Fibroblast of gingiva (primary cell): ENCODE measurements at regions not wholly inside any gene's neighbourhood (a gene's known extent, or its start where the extent isn't known, plus 50 kb on each side); places are given as distances from the start of the nearest gene placed in this dataset.

ENCODE experiments used
- DNase-seq: peaks from one replicate; pipeline ENCODE4 v3.0.0-alpha.2; 2011; ENCODE audit warnings: low read depth

GRCh38 chr22:26847046-26847445 lies 189.7 kb downstream of the MIAT start:
- DNase-seq, result no peak

- DNase-seq, result no peak
These were observed 190.4 kb downstream of the MIAT start for GRCh38 chr22:26847816-26848215.

GRCh38 chr22:26848244-26848920 lies 191.0 kb downstream of the MIAT start:
- DNase-seq, result no peak

GRCh38 chr22:26849575-26849974 lies 192.2 kb downstream of the MIAT start:
- no peak for DNase-seq

- DNase-seq, result no peak
These were observed 193.7 kb downstream of the MIAT start for GRCh38 chr22:26851125-26851524.

GRCh38 chr22:26852176-26852575 lies 194.8 kb downstream of the MIAT start:
- DNase-seq, result no peak

GRCh38 chr22:26853071-26853470 lies 195.7 kb downstream of the MIAT start:
- DNase-seq, result no peak

GRCh38 chr22:26853495-26853894 lies 196.1 kb downstream of the MIAT start:
- no peak for DNase-seq

- DNase-seq, result no peak
These were observed 199.8 kb downstream of the MIAT start for GRCh38 chr22:26857169-26857568.

GRCh38 chr22:26860301-26860700 lies 202.9 kb downstream of the MIAT start:
- no peak for DNase-seq

GRCh38 chr22:26865021-26865420 lies 207.6 kb downstream of the MIAT start:
- DNase-seq, result no peak

- DNase-seq, result no peak
These were observed 226.0 kb downstream of the MIAT start for GRCh38 chr22:26883393-26883792.

GRCh38 chr22:26884921-26885320 lies 227.5 kb downstream of the MIAT start:
- peak; percentile 70 for DNase-seq

- DNase-seq, result no peak
These were observed 228.3 kb downstream of the MIAT start for GRCh38 chr22:26885441-26886261.

GRCh38 chr22:26887456-26887855 lies 230.1 kb downstream of the MIAT start:
- DNase-seq, result peak; percentile 82

- DNase-seq, result no peak
These were observed 230.5 kb downstream of the MIAT start for GRCh38 chr22:26887916-26888315.

- DNase-seq, result peak; percentile 11
These were observed 231.5 kb downstream of the MIAT start for GRCh38 chr22:26888887-26889286.

- peak; percentile 28 for DNase-seq
These were observed 232.4 kb downstream of the MIAT start for GRCh38 chr22:26889802-26890201.

GRCh38 chr22:26890870-26891269 lies 233.5 kb downstream of the MIAT start:
- DNase-seq, result no peak

GRCh38 chr22:26891429-26891828 lies 234.0 kb downstream of the MIAT start:
- DNase-seq, result no peak

- DNase-seq, result no peak
These were observed 235.0 kb downstream of the MIAT start for GRCh38 chr22:26892166-26893041.
